ENCODE measurements at regions not wholly inside any gene's neighbourhood (a gene's known extent, or its start where the extent isn't known, plus 50 kb on each side); places are given as distances from the start of the nearest gene placed in this dataset.

GRCh38 chr5:130251931-130252330, 347.7 kb downstream of the CHSY3 start (continued):
- TF ChIP-seq REST (IDR thresholded peaks at IDR 0.05; ENCODE audit: low read depth) (no peak), RAD21 (IDR thresholded peaks at IDR 0.05; ENCODE audit: low read depth) (no peak), EZH2 (IDR thresholded peaks at IDR 0.05) (no peak), CEBPB (IDR thresholded peaks at IDR 0.05; ENCODE audit: low read depth) (no peak), FOSL1 (IDR thresholded peaks at IDR 0.05; ENCODE audit: low read depth) (no peak), ZFX (IDR thresholded peaks at IDR 0.05) (no peak), SRF (IDR thresholded peaks at IDR 0.05; ENCODE audit: low read depth) (no peak), ELF1 (IDR thresholded peaks at IDR 0.05; ENCODE audit: borderline replicate concordance, low read depth) (no peak), POLR2A (IDR thresholded peaks at IDR 0.05; ENCODE audit: borderline replicate concordance, extremely low read depth, insufficient read depth, insufficient read length) (no peak), POLR2AphosphoS5 (IDR thresholded peaks at IDR 0.05; ENCODE audit: low read depth, low read length) (no peak)

- no peaks in the 10 kb centered on the region for H3K36me3 ChIP-seq (ENCODE audit: control insufficient read depth in 1 of 2, insufficient read depth in 2 of 2, low read length in 2 of 2)
- H3K4me2 ChIP-seq (ENCODE audit: low read length), result no peak overlapping the region
- H3K9ac ChIP-seq (ENCODE audit: low read length), result no peak overlapping the region
- H4K20me1 ChIP-seq (ENCODE audit: insufficient read depth), result no peaks in the 10 kb centered on the region
- no peak overlapping the region for H3K4me3 ChIP-seq (replicated peaks in 1 of 2; ENCODE audit: low read depth in 1 of 2, low read length in 2 of 2)
- RAD21 ChIA-PET (ENCODE audit: low non-redundant PET in 1 of 2, low total read pairs in 2 of 2, uncharacterized antibody in 2 of 2, unreplicated experiment in 2 of 2), result no interaction called here
- no peak for TF ChIP-seq YY1 (IDR thresholded peaks at IDR 0.05; ENCODE audit: extremely low read depth, insufficient replicate concordance, low read depth, low read length)
- TF ChIP-seq POLR2A (IDR thresholded peaks at IDR 0.05; ENCODE audit: borderline replicate concordance, extremely low read depth, insufficient read depth, insufficient read length), result no peak
- TF ChIP-seq EGR1 (IDR thresholded peaks at IDR 0.05; ENCODE audit: low read depth), result no peak
- no peak for TF ChIP-seq TCF7L2 (IDR thresholded peaks at IDR 0.05; ENCODE audit: borderline replicate concordance, extremely low read depth, insufficient read depth, insufficient read length)
- no peak for TF ChIP-seq ZNF274 (IDR thresholded peaks at IDR 0.05; ENCODE audit: low read depth, low read length)
- TF ChIP-seq ATF3 (IDR thresholded peaks at IDR 0.05), result no peak
- TF ChIP-seq CTCF (IDR thresholded peaks at IDR 0.05 in 2 of 3, conservative IDR thresholded peaks at IDR 0.05 in 1 of 3; ENCODE audit: borderline replicate concordance in 1 of 3, insufficient read depth in 1 of 3, low read depth in 2 of 3, low read length in 2 of 3), result peak; percentile 9 to 29 (median 23); a peak in 2 of 6 replicates
- TF ChIP-seq ZFX (IDR thresholded peaks at IDR 0.05), result no peak
- TF ChIP-seq RAD21 (IDR thresholded peaks at IDR 0.05; ENCODE audit: low read depth), result peak; percentile 25; the same call in 1 of the 2 replicates
- CTCF ChIA-PET, result interaction anchor here (1.2 kb wide), 1 partner anchor 45 kb away, joined by 4 read pairs; no protein-coding TSS in a partner anchor
- H3K79me2 ChIP-seq (ENCODE audit: insufficient read depth, low read length), result no peaks in the 10 kb centered on the region
- no peaks in the 10 kb centered on the region for H3K4me1 ChIP-seq (ENCODE audit: control insufficient read depth in 1 of 2, insufficient read depth in 2 of 2, low read length in 2 of 2)
- no peaks in the 10 kb centered on the region for H3K9me3 ChIP-seq (ENCODE audit: control insufficient read depth in 1 of 2, insufficient read depth in 1 of 2, low read depth in 1 of 2, low read length in 2 of 2)
- ATAC-seq, result no peak
- no peaks in the 10 kb centered on the region for H3K27me3 ChIP-seq (ENCODE audit: insufficient read depth, low read length)
- no peak for DNase-seq (ENCODE audit: low read depth, low spot score)
- H3K9me2 ChIP-seq (ENCODE audit: insufficient read depth), result no peaks in the 10 kb centered on the region
- no peak overlapping the region for H3K27ac ChIP-seq (ENCODE audit: low read depth, low read length)
- POLR2A ChIA-PET, result no interaction called here
- no peak overlapping the region for H2AFZ ChIP-seq (ENCODE audit: low read depth, low read length, poor library complexity, severe bottlenecking)
- intact Hi-C loops (cut with micrococcal nuclease), result no loop called here
- BruUV-seq (replicated peaks), result no TSS peak
Measured at GRCh38 chr5:130243641-130244040, 339.4 kb downstream of the CHSY3 start.

Measured in HCT116 (cell line).